ENCODE measurements at regions not wholly inside any gene's neighbourhood (a gene's known extent, or its start where the extent isn't known, plus 50 kb on each side); places are given as distances from the start of the nearest gene placed in this dataset.

GRCh38 chr13:39855236-39855635 lies 199.8 kb downstream of the COG6 start (continued):
- TF ChIP-seq, protein P1, sequence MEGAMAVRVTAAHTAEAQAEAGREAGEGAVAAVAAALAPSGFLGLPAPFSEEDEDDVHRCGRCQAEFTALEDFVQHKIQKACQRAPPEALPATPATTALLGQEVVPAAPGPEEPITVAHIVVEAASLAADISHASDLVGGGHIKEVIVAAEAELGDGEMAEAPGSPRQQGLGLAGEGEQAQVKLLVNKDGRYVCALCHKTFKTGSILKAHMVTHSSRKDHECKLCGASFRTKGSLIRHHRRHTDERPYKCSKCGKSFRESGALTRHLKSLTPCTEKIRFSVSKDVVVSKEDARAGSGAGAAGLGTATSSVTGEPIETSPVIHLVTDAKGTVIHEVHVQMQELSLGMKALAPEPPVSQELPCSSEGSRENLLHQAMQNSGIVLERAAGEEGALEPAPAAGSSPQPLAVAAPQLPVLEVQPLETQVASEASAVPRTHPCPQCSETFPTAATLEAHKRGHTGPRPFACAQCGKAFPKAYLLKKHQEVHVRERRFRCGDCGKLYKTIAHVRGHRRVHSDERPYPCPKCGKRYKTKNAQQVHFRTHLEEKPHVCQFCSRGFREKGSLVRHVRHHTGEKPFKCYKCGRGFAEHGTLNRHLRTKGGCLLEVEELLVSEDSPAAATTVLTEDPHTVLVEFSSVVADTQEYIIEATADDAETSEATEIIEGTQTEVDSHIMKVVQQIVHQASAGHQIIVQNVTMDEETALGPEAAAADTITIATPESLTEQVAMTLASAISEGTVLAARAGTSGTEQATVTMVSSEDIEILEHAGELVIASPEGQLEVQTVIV (IDR thresholded peaks at IDR 0.05; ENCODE audit: borderline replicate concordance, partially characterized antibody): no peak
- no peak for TF ChIP-seq SIN3A (IDR thresholded peaks at IDR 0.05; ENCODE audit: low read depth, low read length)
- TF ChIP-seq, protein P2, sequence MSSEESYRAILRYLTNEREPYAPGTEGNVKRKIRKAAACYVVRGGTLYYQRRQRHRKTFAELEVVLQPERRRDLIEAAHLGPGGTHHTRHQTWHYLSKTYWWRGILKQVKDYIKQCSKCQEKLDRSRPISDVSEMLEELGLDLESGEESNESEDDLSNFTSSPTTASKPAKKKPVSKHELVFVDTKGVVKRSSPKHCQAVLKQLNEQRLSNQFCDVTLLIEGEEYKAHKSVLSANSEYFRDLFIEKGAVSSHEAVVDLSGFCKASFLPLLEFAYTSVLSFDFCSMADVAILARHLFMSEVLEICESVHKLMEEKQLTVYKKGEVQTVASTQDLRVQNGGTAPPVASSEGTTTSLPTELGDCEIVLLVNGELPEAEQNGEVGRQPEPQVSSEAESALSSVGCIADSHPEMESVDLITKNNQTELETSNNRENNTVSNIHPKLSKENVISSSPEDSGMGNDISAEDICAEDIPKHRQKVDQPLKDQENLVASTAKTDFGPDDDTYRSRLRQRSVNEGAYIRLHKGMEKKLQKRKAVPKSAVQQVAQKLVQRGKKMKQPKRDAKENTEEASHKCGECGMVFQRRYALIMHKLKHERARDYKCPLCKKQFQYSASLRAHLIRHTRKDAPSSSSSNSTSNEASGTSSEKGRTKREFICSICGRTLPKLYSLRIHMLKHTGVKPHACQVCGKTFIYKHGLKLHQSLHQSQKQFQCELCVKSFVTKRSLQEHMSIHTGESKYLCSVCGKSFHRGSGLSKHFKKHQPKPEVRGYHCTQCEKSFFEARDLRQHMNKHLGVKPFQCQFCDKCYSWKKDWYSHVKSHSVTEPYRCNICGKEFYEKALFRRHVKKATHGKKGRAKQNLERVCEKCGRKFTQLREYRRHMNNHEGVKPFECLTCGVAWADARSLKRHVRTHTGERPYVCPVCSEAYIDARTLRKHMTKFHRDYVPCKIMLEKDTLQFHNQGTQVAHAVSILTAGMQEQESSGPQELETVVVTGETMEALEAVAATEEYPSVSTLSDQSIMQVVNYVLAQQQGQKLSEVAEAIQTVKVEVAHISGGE (CRISPR knock-in tag; IDR thresholded peaks at IDR 0.05): no peak
- TF ChIP-seq ZZZ3 (IDR thresholded peaks at IDR 0.05; ENCODE audit: control insufficient read depth, insufficient read length, low read depth): no peak
- TF ChIP-seq, protein P3, sequence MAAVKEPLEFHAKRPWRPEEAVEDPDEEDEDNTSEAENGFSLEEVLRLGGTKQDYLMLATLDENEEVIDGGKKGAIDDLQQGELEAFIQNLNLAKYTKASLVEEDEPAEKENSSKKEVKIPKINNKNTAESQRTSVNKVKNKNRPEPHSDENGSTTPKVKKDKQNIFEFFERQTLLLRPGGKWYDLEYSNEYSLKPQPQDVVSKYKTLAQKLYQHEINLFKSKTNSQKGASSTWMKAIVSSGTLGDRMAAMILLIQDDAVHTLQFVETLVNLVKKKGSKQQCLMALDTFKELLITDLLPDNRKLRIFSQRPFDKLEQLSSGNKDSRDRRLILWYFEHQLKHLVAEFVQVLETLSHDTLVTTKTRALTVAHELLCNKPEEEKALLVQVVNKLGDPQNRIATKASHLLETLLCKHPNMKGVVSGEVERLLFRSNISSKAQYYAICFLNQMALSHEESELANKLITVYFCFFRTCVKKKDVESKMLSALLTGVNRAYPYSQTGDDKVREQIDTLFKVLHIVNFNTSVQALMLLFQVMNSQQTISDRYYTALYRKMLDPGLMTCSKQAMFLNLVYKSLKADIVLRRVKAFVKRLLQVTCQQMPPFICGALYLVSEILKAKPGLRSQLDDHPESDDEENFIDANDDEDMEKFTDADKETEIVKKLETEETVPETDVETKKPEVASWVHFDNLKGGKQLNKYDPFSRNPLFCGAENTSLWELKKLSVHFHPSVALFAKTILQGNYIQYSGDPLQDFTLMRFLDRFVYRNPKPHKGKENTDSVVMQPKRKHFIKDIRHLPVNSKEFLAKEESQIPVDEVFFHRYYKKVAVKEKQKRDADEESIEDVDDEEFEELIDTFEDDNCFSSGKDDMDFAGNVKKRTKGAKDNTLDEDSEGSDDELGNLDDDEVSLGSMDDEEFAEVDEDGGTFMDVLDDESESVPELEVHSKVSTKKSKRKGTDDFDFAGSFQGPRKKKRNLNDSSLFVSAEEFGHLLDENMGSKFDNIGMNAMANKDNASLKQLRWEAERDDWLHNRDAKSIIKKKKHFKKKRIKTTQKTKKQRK (IDR thresholded peaks at IDR 0.05; ENCODE audit: low read depth, low read length): no peak
- TF ChIP-seq RAD51 (IDR thresholded peaks at IDR 0.05): no peak
- TF ChIP-seq ATF7 (IDR thresholded peaks at IDR 0.05; ENCODE audit: low read depth): no peak
- no peak for TF ChIP-seq SMC3 (IDR thresholded peaks at IDR 0.05; ENCODE audit: borderline replicate concordance, low read length)
- TF ChIP-seq BACH1 (IDR thresholded peaks at IDR 0.05; ENCODE audit: borderline replicate concordance): no peak
- no peak for TF ChIP-seq SIX5 (IDR thresholded peaks at IDR 0.05; ENCODE audit: low read depth, low read length, severe bottlenecking)
- TF ChIP-seq NRF1 (conservative IDR thresholded peaks at IDR 0.05; ENCODE audit: low read depth, low read length): no peak
